AG10803 (cell line): ENCODE measurements at regions not wholly inside any gene's neighbourhood (a gene's known extent, or its start where the extent isn't known, plus 50 kb on each side); places are given as distances from the start of the nearest gene placed in this dataset.
"Not testable (repeated sequence)": the region's sequence is repeated elsewhere in the genome, so short reads cannot be mapped to it uniquely, and the experiment has no call there.

Experiments used
- DNase-seq: peaks from one replicate; pipeline ENCODE4 v3.0.0; 2010; ENCODE audit warnings: low read depth
- H3K4me3 ChIP-seq: 2 replicates; pipeline ENCODE4 v1.5.1; 2011; ENCODE audit warnings: mild to moderate bottlenecking, low read length, control low read depth
- TF ChIP-seq, protein P1 (sequence below): conservative IDR thresholded peaks from 2 replicates; pipeline ENCODE4 v1.5.1; 2011; ENCODE audit warnings: mild to moderate bottlenecking, low read length, control low read depth, inconsistent platforms

DNA sequence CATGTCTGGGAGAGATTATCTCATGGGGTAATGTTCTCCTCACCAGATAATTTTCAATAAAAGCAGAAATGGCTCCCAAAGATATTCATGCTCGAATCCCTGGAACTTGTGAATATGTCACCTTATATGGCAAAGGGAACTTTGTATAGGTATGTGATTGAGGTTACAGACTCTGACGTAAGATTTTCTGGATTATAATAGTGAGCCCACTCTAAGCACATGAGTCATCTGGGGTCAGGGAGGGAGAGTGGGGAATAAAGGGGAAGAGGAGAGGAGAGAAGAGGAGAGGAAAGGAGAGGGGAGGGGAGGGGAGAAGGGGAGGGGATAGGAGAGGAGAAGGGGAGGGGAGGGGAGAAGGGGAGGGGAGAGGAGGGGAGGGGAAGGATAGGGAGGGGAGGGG, 1193.9 kb downstream of the PLA2G4A start:
- DNase-seq: no peak
- no peak overlapping the region for H3K4me3 ChIP-seq
- TF ChIP-seq, protein P1, sequence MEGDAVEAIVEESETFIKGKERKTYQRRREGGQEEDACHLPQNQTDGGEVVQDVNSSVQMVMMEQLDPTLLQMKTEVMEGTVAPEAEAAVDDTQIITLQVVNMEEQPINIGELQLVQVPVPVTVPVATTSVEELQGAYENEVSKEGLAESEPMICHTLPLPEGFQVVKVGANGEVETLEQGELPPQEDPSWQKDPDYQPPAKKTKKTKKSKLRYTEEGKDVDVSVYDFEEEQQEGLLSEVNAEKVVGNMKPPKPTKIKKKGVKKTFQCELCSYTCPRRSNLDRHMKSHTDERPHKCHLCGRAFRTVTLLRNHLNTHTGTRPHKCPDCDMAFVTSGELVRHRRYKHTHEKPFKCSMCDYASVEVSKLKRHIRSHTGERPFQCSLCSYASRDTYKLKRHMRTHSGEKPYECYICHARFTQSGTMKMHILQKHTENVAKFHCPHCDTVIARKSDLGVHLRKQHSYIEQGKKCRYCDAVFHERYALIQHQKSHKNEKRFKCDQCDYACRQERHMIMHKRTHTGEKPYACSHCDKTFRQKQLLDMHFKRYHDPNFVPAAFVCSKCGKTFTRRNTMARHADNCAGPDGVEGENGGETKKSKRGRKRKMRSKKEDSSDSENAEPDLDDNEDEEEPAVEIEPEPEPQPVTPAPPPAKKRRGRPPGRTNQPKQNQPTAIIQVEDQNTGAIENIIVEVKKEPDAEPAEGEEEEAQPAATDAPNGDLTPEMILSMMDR: no peak

DNA sequence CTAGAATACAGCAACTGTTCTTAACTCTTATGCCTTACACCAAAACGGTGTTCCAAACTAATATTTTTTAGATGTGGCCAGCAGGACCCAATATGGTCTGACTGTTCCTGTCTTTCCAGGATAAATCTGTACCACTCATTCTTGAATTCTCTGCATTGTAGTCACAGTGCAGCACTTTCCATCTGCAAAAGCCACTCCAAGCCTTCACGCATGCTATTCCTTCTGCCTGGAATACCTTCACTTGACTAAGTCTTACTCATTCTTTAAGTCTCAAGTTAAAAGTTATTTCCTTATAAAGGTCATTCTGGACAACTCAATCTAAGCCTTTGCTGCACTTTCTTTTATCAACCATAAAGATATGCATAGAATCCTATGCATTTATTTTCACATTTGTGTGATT, 1194.5 kb downstream of the PLA2G4A start:
- no peak for DNase-seq
- TF ChIP-seq, protein P1: no peak
- no peak overlapping the region for H3K4me3 ChIP-seq

DNA sequence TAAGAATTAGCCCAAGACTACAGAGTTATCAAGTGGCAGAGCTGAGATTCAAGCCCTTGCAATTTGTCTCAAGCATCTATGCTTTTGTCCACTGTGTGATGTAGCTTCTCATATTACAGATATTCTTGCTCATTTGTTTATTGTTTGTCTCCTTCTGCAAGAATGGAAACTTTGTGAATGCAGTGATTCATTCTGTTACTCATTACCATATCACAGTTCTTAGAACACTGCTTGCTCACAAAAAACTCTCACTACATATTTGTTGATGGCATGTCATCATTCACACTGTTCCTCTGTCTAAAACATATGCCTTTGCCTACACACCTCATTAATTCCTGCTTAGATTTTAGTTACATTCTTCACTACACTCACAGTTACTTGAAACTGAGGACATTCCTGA, 1198.9 kb downstream of the PLA2G4A start:
- DNase-seq: peak; percentile 0
- TF ChIP-seq, protein P1: no peak
- H3K4me3 ChIP-seq: no peak overlapping the region

DNA sequence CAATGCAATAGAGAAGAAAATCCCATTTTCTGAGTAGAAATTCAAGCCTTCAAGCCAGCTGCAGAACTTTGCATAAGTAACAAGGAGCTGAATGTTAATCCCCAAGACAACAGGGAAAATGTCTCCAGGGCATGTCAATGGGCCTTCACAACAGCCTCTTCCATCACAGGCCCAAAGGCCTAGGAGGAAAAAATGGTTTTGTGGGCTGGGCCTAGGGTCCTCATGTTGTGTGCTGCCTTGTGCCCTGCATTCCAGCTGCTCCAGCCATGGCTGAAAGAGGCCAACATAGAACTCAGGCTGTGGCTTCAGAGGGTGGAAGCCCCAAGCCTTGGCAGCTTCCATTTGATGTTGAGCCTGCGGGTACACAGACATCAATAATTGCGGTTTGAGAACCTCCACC, 1208.8 kb downstream of the PLA2G4A start:
- not testable (repeated sequence) for DNase-seq

DNA sequence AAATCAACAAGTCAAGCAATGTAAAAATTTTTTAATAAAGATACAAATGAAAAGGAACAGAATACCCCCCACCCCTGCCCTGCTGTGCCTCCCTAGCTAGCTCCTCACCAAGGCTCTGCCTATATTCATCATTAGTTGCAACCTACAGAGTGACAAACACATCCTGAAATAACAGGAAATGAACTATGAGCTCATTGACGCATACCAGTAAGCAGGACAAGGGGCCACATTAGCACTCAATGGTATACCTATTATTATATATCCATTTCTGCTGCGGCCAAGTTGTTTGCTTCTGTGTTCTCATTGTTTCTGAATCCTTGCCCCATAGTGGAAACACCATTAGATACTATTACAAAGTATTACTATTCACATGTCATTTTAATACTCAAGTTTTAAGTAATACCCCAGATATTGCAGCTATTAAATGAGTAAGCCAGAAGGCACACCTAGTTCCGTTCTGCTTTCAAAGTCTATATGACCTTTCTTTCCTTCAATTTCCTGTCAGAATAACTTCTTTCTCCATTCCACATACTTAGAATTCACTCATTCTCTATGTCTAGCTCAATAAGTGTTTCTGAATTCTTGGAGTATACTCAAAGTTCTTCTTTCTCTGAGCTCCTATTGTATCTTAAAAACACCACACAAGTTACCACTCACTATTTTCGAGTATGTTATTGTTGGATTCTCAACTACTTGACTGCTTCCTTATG, 1214.9 kb downstream of the PLA2G4A start:
- TF ChIP-seq, protein P1: no peak
- DNase-seq: no peak
- no peak overlapping the region for H3K4me3 ChIP-seq

More for the DNA sequence above, 1208.8 kb downstream of the PLA2G4A start:
- not testable (repeated sequence) for H3K4me3 ChIP-seq

DNA sequence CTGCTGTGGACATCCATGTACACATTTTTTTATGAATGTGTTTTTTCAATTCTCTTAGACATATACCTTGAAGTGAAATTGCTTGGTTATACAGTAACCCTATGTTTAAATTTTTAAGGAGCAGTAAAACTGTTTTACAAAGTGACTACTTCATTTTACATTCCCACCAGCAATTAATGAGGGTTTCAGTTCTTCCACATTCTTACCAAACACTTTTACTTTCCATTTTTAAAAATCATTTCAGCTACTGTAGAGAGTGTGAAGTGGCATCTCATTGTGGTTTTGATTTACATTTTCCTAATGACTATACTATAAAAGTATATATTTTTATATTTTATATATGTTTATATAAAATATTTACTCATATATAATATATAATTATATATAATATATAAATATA, 1221.5 kb downstream of the PLA2G4A start:
- DNase-seq: no peak
- TF ChIP-seq, protein P1: no peak
- H3K4me3 ChIP-seq: no peak overlapping the region

DNA sequence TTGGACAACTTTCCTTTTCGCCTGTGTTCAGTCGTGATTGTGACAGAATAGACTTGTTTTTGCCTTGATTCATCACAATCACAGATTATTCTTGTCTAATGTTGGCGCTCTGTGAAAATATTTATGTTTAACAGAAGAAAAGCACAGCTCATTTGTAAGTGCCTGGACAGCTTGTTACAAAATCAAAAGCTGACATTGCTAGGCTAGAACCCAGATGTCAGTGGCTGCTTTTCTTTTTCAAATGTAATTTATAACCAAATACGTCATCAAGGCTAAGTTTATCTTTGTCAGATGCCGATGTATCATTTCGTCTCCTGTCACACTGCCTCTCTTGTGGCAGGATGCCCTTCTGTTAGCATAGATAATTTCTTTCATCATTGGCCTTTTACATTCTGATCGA, 1227.3 kb downstream of the PLA2G4A start:
- TF ChIP-seq, protein P1: no peak
- H3K4me3 ChIP-seq: no peak overlapping the region
- DNase-seq: no peak
